ENCODE measurements at regions not wholly inside any gene's neighbourhood (a gene's known extent, or its start where the extent isn't known, plus 50 kb on each side); places are given as distances from the start of the nearest gene placed in this dataset.
"Not testable (repeated sequence)": the region's sequence is repeated elsewhere in the genome, so short reads cannot be mapped to it uniquely, and the experiment has no call there.

DNA sequence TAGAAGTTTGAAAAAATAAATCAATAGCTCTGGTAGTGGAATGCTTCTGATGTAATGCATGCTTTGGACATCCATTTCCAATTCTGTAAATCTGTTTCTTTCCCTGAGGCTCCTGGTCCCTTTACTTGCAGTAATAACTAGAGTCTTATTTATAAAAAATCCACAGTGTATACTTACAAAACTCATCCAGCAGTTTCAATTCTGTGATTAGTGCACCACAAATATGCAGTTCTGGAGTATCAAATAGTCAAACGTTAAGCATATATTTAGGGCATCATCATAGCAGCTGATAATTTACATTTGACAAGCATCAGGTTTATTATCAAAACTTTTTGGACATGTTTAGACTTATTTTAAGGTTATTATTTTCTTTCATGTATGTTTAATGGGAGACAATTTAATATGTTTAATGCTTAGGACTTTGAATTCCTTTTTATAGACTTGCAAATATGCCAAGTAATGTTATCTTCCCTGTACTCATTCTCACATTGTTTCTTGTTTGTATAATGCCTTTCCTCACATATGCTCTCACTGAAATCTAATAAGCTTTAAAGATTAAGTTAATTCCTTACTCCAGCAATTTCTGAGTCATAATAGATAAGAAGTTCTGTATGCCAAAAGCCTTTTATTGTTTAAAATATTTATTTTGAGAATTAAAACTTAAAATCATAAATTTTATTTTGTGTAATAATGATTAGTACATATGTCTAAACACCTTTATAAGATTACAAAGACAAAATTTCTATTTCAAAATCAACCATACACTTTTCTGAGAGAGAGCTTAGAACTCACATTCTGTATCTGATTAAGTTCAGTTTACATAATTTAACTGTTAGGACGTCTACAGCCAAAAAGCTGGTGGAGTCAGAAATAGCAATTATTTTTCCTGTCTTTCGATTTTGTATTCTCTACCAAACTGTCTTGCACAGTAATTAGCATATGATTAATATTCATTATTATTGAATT, 341.5 kb upstream of the TMEFF2 start:
- H3K79me2 ChIP-seq (ENCODE audit: low read length), result no peaks in the 10 kb centered on the region
- H3K9me2 ChIP-seq (replicated peaks; ENCODE audit: insufficient read depth, low read length), result no peaks in the 10 kb centered on the region
- H3K27ac ChIP-seq (ENCODE audit: low read length), result no peak overlapping the region
- H3K9ac ChIP-seq (ENCODE audit: low read length), result no peak overlapping the region
- no peak overlapping the region for H3K4me2 ChIP-seq (ENCODE audit: low read depth, low read length, poor library complexity, severe bottlenecking)
- H2AFZ ChIP-seq (ENCODE audit: low read length), result no peak overlapping the region
- H3K4me1 ChIP-seq (ENCODE audit: low read length), result no peaks in the 10 kb centered on the region
- H3K36me3 ChIP-seq (ENCODE audit: insufficient read depth, low read length), result no peaks in the 10 kb centered on the region
- no peak for DNase-seq
- no peaks in the 10 kb centered on the region for H3K27me3 ChIP-seq (ENCODE audit: low read length)
- no peaks in the 10 kb centered on the region for H3K9me3 ChIP-seq (ENCODE audit: low read length)
- H3K4me3 ChIP-seq (ENCODE audit: low read length), result no peak overlapping the region
- H4K20me1 ChIP-seq (ENCODE audit: insufficient read depth, low read depth, low read length), result no peaks in the 10 kb centered on the region

DNA sequence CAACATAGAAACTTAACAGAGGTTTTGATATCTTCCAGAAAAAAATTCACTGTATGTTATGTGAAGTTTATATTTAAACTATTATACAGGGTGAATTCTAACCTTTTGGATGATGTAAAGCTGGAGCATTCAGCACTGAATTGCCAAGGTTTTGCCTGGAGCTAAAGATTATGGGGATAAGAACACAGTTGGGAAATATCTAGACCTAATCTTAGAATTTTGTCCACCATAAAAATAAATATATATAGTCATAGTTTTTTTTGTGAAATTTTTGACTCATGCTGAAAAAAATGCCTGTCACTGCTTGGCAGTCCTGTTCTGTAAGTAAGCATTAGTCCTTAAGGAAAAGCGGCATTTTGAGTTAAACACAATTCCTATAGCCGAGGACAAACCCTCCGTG, 339.3 kb upstream of the TMEFF2 start:
- Histone ChIP-seq H3K4me1 (ENCODE audit: low read length) (no peaks in the 10 kb centered on the region), H3K9me2 (replicated peaks; ENCODE audit: insufficient read depth, low read length) (no peaks in the 10 kb centered on the region), H3K9ac (ENCODE audit: low read length) (no peak overlapping the region), H2AFZ (ENCODE audit: low read length) (no peak overlapping the region), H3K4me2 (ENCODE audit: low read depth, low read length, poor library complexity, severe bottlenecking) (no peak overlapping the region), H3K27ac (ENCODE audit: low read length) (no peak overlapping the region), H3K27me3 (ENCODE audit: low read length) (no peaks in the 10 kb centered on the region), H3K36me3 (ENCODE audit: insufficient read depth, low read length) (no peaks in the 10 kb centered on the region), H3K9me3 (ENCODE audit: low read length) (no peaks in the 10 kb centered on the region), H3K4me3 (ENCODE audit: low read length) (no peak overlapping the region), H4K20me1 (ENCODE audit: insufficient read depth, low read depth, low read length) (no peaks in the 10 kb centered on the region), H3K79me2 (ENCODE audit: low read length) (no peaks in the 10 kb centered on the region)
- no peak for DNase-seq

DNA sequence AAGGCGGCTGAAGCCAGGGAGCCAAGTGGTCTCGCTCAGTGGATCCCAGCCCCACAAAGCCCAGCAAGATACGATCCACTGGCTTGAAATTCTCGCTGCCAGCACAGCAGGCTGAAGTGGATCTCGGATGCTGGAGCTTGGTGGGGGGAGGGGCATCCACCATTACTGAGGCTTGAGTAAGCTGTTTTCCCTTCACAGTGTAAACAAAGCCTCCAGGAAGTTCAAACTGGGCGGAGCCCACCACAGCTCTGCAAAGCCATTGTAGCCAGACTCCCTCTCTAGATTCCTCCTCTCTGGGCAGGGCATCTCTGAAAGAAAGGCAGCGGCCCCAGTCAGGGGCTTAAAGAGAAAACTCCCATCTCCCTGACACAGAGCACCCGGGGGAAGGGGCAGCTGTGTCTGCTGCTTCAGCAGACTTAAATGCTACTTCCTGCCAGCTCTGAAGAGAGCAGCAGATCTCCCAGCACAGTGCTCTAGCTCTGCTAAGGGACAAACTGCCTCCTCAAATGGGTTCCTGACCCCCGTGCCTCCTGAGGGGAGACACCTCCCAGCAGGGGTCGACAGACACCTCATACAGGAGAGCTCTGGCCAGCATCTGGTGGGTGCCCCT, 330.0 kb upstream of the TMEFF2 start:
- H2AFZ ChIP-seq (ENCODE audit: low read length); H3K9me2 ChIP-seq (replicated peaks; ENCODE audit: insufficient read depth, low read length); H3K27ac ChIP-seq (ENCODE audit: low read length); H3K27me3 ChIP-seq (ENCODE audit: low read length); H4K20me1 ChIP-seq (ENCODE audit: insufficient read depth, low read depth, low read length); H3K4me2 ChIP-seq (ENCODE audit: low read depth, low read length, poor library complexity, severe bottlenecking); H3K4me3 ChIP-seq (ENCODE audit: low read length); H3K4me1 ChIP-seq (ENCODE audit: low read length); H3K79me2 ChIP-seq (ENCODE audit: low read length); H3K9ac ChIP-seq (ENCODE audit: low read length); H3K36me3 ChIP-seq (ENCODE audit: insufficient read depth, low read length); DNase-seq: not testable (repeated sequence)
- peaks cover 15% of the 10 kb centered on the region; the same call in 1 of the 2 replicates for H3K9me3 ChIP-seq (ENCODE audit: low read length)

DNA sequence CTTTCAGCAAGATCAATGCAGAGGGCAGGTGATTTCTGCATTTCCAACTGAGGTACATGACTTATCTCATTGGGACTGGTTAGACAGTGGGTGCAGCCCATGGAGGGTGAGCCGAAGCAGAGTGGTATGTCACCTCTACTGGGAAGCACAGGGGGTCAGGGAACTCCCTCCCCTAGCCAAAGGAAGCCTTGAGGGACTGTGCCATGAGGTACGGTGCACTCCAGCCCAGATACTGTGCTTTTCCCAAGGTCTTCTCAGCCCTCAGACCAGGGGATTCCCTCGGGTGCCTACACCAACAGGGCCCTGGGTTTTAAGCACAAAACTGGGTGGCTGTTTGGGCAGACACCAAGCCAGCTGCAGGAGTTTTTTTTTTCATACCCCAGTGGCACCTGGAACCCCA, 329.5 kb upstream of the TMEFF2 start:
- H3K27ac ChIP-seq (ENCODE audit: low read length); H3K4me3 ChIP-seq (ENCODE audit: low read length); DNase-seq; H3K4me2 ChIP-seq (ENCODE audit: low read depth, low read length, poor library complexity, severe bottlenecking); H2AFZ ChIP-seq (ENCODE audit: low read length); H3K79me2 ChIP-seq (ENCODE audit: low read length); H3K9ac ChIP-seq (ENCODE audit: low read length); H3K9me2 ChIP-seq (replicated peaks; ENCODE audit: insufficient read depth, low read length); H3K27me3 ChIP-seq (ENCODE audit: low read length); H3K36me3 ChIP-seq (ENCODE audit: insufficient read depth, low read length); H4K20me1 ChIP-seq (ENCODE audit: insufficient read depth, low read depth, low read length); H3K4me1 ChIP-seq (ENCODE audit: low read length): not testable (repeated sequence)
- H3K9me3 ChIP-seq (ENCODE audit: low read length), result peaks cover 15% of the 10 kb centered on the region; the same call in 1 of the 2 replicates

DNA sequence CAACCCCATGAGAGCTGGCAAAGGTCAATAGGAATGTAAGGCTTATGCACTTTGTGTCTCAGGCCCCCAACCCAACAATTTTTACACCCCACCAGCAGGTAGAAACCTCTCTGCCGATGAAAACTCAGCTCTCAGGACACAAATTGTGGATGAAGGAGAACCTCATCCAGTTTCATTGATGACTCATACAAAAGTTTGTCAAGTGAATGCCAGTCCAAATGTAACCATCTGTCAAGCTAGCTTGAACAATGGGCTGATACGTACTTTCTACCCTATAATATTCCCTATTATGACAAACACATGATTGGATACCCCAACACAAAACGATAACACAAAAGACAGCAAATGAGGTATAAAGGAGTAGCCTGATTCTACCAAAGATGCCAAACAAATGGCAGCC, 321.2 kb upstream of the TMEFF2 start:
- no peak for DNase-seq
- Histone ChIP-seq H3K9me3 (ENCODE audit: low read length) (peaks cover 10% of the 10 kb centered on the region; the same call in 1 of the 2 replicates), H3K4me2 (ENCODE audit: low read depth, low read length, poor library complexity, severe bottlenecking) (no peak overlapping the region), H3K36me3 (ENCODE audit: insufficient read depth, low read length) (no peaks in the 10 kb centered on the region), H3K9me2 (replicated peaks; ENCODE audit: insufficient read depth, low read length) (no peaks in the 10 kb centered on the region), H3K27ac (ENCODE audit: low read length) (no peak overlapping the region), H3K79me2 (ENCODE audit: low read length) (no peaks in the 10 kb centered on the region), H3K4me3 (ENCODE audit: low read length) (no peak overlapping the region), H3K27me3 (ENCODE audit: low read length) (no peaks in the 10 kb centered on the region), H2AFZ (ENCODE audit: low read length) (no peak overlapping the region), H3K4me1 (ENCODE audit: low read length) (no peaks in the 10 kb centered on the region), H3K9ac (ENCODE audit: low read length) (no peak overlapping the region), H4K20me1 (ENCODE audit: insufficient read depth, low read depth, low read length) (no peaks in the 10 kb centered on the region)

DNA sequence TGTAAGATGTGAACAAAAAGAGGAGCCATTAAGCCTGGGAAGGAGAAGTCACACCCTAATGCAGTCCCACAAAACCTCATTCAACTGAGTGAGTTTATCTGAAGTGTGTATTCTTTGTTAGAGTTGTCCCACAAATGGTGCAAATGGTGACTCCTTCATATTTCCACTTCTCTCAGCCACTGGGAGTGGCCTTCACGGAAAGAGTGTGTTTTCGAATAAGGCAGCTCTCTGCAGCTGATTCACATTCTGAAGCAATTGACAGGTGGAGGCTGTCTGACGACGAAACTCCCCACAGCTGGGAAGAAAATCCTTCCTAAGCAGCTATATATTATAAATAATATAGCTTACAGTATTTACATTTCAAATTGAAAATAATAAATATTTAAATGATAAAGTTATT, 318.8 kb upstream of the TMEFF2 start:
- H2AFZ ChIP-seq (ENCODE audit: low read length), result no peak overlapping the region

DNA sequence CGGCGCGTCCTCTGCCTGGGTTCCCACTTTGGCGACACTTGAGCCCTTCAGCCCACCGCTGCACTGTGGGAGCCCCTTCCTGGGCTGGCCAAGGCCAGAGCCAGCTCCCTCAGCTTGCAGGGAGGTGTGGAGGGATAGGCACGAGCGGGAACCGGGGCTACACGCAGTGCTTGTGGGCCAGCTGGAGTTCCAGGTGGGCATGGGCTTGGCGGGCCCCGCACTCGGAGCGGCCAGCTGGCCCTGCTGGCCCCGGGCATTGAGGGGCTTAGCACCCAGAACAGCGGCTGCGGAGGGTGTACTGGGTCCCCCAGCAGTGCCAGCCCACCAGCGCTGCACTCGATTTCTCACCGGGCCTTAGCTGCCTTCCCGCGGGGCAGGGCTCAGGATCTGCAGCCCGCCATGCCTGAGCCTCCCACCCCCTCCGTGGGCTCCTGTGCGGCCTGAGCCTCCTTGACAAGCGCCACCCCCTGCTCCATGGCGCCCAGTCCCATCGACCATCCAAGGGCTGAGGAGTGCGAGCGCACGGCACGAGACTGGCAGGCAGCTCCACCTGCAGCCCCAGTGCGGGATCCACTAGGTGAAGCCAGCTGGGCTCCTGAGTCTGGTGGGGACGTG, 313.2 kb upstream of the TMEFF2 start:
- not testable (repeated sequence) for H3K79me2 ChIP-seq (ENCODE audit: low read length); H3K9me3 ChIP-seq (ENCODE audit: low read length); H3K27me3 ChIP-seq (ENCODE audit: low read length); H3K9ac ChIP-seq (ENCODE audit: low read length); H2AFZ ChIP-seq (ENCODE audit: low read length); H3K9me2 ChIP-seq (replicated peaks; ENCODE audit: insufficient read depth, low read length); H4K20me1 ChIP-seq (ENCODE audit: insufficient read depth, low read depth, low read length); H3K4me3 ChIP-seq (ENCODE audit: low read length); H3K27ac ChIP-seq (ENCODE audit: low read length); H3K4me2 ChIP-seq (ENCODE audit: low read depth, low read length, poor library complexity, severe bottlenecking); H3K36me3 ChIP-seq (ENCODE audit: insufficient read depth, low read length); H3K4me1 ChIP-seq (ENCODE audit: low read length); DNase-seq

More for the DNA sequence above, 318.8 kb upstream of the TMEFF2 start:
- Histone ChIP-seq H3K9me2 (replicated peaks; ENCODE audit: insufficient read depth, low read length) (no peaks in the 10 kb centered on the region), H3K79me2 (ENCODE audit: low read length) (no peaks in the 10 kb centered on the region), H3K9me3 (ENCODE audit: low read length) (peaks cover 8% of the 10 kb centered on the region; the same call in 1 of the 2 replicates), H3K9ac (ENCODE audit: low read length) (no peak overlapping the region), H3K36me3 (ENCODE audit: insufficient read depth, low read length) (no peaks in the 10 kb centered on the region), H3K4me2 (ENCODE audit: low read depth, low read length, poor library complexity, severe bottlenecking) (no peak overlapping the region), H3K27me3 (ENCODE audit: low read length) (no peaks in the 10 kb centered on the region), H3K4me1 (ENCODE audit: low read length) (no peaks in the 10 kb centered on the region), H3K27ac (ENCODE audit: low read length) (no peak overlapping the region), H3K4me3 (ENCODE audit: low read length) (no peak overlapping the region), H4K20me1 (ENCODE audit: insufficient read depth, low read depth, low read length) (no peaks in the 10 kb centered on the region)
- DNase-seq, result no peak

DNA sequence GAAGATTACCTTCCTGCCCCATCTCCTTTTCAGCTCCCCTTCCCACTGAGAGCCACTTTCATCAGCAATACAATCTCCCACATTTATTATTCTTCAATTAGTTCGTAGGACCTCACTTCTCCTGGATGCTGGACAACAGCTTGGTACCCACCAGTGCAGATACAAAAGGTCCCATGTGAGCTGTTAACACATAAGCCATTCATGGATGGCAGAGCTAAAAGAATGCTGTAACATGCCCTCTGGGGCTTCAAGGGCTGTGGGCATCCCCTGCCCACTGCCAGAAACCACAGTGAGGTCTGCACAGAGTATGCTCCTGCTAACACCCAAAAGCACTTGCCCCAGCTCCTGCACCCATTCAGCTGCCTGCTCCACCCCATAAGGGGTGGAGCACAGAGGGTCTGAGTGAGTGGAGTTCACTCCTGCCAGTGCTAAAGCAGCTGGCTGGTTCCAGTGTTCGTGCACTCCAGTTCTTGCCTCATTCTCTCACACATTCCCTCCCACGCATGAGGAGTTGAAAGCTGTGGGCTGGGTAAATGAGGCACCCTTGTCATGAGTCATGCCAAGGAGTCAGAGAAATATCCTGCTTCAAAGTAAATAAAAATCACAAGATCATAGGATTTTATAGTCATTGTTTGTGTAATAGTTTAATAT, 305.9 kb upstream of the TMEFF2 start:
- no peak overlapping the region for H3K4me2 ChIP-seq (ENCODE audit: low read depth, low read length, poor library complexity, severe bottlenecking)
- H3K27me3 ChIP-seq (ENCODE audit: low read length), result no peaks in the 10 kb centered on the region

More for the DNA sequence above, 305.9 kb upstream of the TMEFF2 start:
- no peak for DNase-seq
- H3K9me2 ChIP-seq (replicated peaks; ENCODE audit: insufficient read depth, low read length), result no peaks in the 10 kb centered on the region
- H3K36me3 ChIP-seq (ENCODE audit: insufficient read depth, low read length), result no peaks in the 10 kb centered on the region
- no peak overlapping the region for H3K27ac ChIP-seq (ENCODE audit: low read length)
- H3K4me3 ChIP-seq (ENCODE audit: low read length), result no peak overlapping the region
- peaks cover 13% of the 10 kb centered on the region for H3K9me3 ChIP-seq (ENCODE audit: low read length)
- H4K20me1 ChIP-seq (ENCODE audit: insufficient read depth, low read depth, low read length), result no peaks in the 10 kb centered on the region
- H3K9ac ChIP-seq (ENCODE audit: low read length), result no peak overlapping the region
- no peak overlapping the region for H2AFZ ChIP-seq (ENCODE audit: low read length)
- H3K79me2 ChIP-seq (ENCODE audit: low read length), result no peaks in the 10 kb centered on the region
- no peaks in the 10 kb centered on the region for H3K4me1 ChIP-seq (ENCODE audit: low read length)

Measured in Karpas-422 (cell line).